ENCODE measurements at regions not wholly inside any gene's neighbourhood (a gene's known extent, or its start where the extent isn't known, plus 50 kb on each side); places are given as distances from the start of the nearest gene placed in this dataset.

GRCh38 chr1:5639106-5639722 lies 353.0 kb downstream of the NPHP4 start:
- TF ChIP-seq CTCF (conservative IDR thresholded peaks at IDR 0.05 in 1 of 2, IDR thresholded peaks at IDR 0.05 in 1 of 2; ENCODE audit: low read depth in 1 of 2, low read length in 2 of 2) (no peak), EZH2 (IDR thresholded peaks at IDR 0.05; ENCODE audit: low read length, missing control alignments) (no peak)

Data from fibroblast of lung (primary cell).